ENCODE measurements at regions not wholly inside any gene's neighbourhood (a gene's known extent, or its start where the extent isn't known, plus 50 kb on each side); places are given as distances from the start of the nearest gene placed in this dataset.

DNA sequence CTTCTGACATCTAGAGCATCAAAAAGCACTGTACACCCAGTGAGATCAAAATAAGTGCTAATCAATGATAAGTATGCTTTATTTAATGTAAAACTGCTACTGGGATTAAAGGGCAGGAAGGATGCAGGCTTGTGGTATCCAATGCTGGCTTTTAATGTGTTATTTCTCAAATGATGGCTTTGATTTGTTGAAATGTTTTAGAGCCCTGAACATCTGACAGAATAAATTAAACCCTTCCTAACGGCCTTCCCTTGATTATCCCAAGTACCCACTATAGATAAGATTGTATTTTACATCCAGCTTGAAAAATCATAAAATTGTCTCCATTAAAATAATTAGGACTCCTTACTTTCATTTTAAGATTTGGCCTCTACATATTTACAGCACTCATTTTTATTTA, 382.9 kb downstream of the HNRNPD start:
- no peak for DNase-seq

- no peak for DNase-seq
Observed at GRCh38 chr4:81990211-81990610, 383.6 kb downstream of the HNRNPD start.

DNA sequence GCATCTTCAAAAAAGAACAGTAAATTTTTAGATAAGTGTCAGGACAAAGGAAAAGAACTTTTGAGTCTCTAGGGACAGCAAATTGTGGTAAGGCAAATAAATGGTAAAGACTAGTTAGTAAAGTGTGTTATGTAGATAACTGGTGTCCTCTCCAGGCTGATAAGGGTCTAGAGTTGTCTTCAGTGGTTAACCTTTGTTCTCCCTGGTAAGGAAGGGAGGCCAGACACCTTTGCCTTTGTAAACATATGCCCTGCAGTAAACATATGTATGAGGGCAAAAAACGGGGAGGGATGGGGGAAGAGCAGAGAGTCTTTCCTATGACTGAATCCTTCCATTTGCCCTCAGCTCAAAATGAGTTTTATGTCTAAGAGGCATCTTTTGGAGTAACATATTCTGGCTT, 384.6 kb downstream of the HNRNPD start:
- no peak for DNase-seq

DNA sequence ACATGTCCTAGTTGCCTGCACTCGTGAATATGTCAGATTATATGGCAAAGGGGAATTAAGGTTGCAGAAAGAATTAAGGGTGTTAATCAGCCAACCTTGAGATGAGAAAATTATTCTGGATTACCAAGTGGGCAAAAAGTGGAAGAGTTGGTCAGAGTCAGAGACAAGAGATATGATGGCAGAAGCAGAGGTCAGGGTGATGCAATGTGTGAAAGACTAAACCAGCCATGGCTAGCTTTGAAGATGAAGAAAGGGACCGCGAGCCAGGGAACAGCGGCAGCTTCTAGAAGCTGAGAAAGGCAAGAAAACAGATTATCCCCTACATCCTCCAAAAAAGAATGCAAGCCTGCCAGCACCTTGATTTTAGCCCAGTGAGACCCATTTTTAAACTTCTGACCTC, 385.6 kb downstream of the HNRNPD start:
- no peak for DNase-seq

DNA sequence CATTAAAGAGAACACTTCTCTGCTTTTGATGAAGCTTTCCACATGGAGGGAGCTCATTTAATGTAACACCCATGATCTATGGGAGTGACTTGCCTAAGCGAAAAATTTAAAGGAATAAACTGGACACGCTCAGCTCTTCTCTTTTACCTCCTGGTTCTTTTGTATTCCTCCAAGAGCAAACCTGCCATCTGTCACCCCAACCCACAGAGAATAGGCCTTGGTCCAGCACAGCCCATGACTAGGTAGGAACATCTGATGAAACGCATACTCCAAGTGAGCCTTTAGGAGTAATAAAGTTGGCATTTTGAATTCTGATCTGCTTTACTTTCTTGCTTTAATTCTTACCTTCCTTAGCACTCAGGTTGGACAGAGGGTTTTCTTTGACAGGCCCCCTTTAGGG, 389.0 kb downstream of the HNRNPD start:
- no peak for DNase-seq

- no peak for DNase-seq
Observed at GRCh38 chr4:81982846-81983540, 390.8 kb downstream of the HNRNPD start.

DNA sequence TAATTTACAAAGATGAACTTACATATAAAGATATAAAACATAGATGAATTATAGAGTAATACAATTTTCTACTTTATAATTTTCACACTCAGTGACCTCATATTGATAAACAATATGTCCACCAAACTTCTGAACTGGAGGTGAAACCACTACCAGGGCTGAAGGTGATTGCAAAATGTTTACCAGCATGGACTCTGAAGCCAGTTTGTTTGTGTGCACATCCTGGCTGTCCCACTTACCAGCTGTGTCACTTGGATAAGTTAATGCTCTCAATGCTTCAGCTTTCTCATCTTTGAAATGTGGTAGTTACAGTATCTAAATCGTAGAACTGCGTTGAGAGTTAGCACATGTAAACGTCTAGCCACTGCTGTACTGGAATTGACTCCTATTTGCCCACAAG, 392.6 kb downstream of the HNRNPD start:
- no peak for DNase-seq

DNA sequence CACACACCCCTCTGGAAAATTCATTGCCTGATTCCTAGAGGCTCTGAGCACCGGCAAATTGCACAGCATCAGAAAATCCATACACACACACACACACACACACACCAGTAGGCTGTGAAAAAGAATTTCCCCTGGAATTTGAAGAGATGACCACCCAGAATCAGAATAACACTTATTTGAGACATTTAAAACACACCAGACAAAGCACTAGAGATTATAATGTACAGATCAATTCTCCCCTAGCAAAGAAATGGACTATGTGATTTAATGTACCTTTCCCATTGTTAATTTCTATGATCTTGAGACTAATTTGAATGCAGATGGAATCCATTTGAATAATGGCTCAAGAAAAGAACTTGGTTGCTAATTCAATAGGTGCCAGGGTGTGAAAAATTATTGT, 399.3 kb downstream of the HNRNPD start:
- no peak for DNase-seq

- DNase-seq = no peak
Observed at GRCh38 chr4:81971637-81972381, 402.0 kb downstream of the HNRNPD start.

DNA sequence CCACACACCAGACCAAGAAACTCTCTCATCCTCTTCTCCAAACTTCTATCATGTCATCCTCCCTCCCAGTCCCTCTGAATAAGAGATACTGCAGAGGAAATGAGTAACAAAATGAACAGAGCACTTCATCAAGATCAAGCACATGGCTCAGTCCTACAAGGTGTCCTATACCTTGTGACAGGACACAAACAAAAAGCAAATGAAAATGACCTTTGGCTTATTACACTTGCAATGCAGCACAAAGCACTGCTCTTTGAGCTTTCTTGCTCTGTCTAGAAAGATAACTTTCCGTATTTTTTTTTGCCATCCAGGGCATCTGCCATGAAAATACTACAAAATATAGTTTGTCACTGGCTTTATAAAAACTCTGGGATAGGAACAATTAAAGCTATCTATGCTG, 402.7 kb downstream of the HNRNPD start:
- no peak for DNase-seq

GRCh38 chr4:81970454-81970853, 403.3 kb downstream of the HNRNPD start:
- DNase-seq = no peak

GRCh38 chr4:81966676-81967075, 407.1 kb downstream of the HNRNPD start:
- DNase-seq = no peak

DNA sequence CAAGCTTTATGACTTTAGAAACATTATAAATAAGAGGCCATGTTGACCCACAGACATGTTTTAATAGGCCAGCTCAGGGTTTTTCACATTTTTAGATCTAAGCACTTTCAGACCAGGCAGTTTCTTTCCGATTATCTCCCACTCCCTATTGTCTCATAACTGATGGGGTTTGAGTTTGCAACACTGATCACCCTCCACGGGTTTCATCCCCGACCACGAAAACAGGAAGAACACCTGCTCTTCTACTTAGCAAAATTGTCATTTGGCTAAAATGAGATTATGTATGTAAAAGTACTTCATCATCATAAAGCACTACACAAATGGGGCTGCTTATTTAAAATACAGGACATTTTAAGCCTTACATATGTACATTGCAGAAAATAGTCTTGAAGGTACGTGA, 407.9 kb downstream of the HNRNPD start:
- DNase-seq = no peak

DNA sequence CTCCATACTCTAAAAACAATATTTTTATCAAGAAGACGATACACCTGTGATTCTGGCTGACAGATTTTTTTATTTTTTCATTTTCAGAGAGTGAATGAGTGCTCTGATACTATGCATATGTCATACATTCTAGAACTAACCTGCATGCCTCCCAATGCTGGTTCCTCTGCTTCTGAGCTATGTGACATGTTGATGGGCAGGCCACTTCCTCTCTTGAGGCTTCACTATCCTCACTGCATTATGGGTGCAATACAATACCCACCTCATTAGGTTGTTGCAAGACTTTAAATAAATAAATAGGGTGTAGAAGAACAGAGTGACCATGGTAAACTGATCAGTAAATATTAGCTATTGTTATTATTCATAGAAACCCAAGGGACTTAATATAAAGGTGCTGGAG, 408.3 kb downstream of the HNRNPD start:
- DNase-seq = no peak

DNA sequence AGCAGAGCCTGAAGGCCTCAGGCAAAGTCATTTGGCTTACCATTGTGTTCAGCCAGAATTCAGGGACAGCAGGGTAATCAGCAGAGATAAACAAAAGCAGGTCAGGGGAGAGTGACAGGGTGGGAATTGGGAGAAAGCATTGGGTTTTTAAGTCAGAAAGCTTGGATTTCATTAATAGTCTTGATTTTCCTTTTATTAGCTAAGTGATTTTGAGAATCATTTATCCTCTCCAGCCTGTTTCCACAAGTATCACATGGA, 410.1 kb downstream of the HNRNPD start:
- no peak for DNase-seq

DNA sequence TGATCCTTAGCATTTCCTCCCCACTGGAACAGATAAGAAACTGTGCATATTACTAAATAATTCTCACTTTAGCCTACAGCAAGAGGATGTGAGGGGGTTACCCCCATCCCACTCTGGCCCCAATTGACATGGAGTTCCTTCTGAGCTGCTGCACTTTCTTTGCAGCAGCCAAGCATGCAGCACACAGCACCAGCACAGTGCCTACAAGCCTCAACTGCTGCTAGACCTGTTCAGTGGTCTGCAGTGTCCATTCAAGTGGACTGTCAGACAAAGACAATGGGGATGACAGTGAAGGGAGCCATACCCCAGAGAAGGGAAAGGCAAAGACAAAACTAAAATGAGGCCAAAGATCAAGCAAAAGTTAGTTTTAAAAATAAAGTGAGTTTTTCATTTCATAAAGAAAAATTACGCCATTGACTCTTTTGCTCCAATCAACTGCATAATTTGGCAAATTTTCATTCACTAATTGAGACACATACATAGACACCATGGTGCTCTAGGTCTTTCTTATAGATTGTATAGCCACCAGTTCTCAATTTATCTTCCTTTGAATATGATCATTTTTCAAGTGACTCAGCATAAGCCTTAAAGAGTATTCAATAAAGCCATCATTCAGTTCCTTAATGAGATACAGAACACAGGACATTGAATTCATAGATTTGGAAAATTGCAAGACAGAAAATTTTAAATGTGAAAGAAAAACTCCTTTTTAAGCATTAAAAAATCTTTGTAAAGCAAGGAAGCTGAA, 410.6 kb downstream of the HNRNPD start:
- no peak for DNase-seq

GRCh38 chr4:81960961-81961360, 412.8 kb downstream of the HNRNPD start:
- DNase-seq = no peak

DNA sequence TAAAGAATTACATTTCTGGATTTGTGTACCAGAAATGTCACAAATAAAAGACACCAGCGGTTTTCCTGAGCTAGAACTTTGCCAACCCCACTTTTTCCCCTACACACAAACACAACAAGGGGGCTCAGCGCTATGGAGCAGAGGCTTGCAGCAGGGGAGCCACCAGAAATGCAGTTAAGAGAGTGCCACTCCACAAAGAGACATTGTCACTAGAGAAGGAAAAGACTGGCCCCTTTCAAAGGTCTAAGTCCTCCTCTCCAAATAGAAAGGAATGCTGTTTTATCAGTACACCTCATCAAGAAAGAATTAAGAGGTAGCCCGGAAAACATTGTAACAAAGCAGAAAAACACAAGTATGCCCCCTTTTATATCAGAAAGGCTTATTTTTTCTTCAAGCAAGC, 419.5 kb downstream of the HNRNPD start:
- DNase-seq = no peak

- no peak for DNase-seq
Observed at GRCh38 chr4:81951891-81952455, 421.8 kb downstream of the HNRNPD start.

DNA sequence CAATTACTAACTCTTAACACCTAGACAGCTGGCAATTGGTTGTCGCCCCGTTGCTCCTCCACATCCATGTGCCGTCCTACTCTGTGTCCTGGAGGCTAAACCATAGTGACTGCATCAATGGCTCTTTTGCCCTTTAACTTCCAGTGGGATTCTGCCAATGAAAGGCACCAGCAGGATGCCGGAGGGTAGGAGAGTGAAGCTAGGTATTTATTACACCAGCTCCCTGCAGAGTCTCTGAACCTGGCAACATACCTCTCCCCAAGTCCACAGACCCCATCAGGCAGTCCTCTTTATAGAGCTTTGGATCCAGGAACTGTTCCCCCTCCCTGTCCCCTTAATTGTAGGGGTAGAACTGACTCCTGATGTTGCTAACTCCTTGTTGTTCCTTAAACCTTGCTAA, 426.8 kb downstream of the HNRNPD start:
- no peak for DNase-seq

GRCh38 chr4:81930506-81931238, 443.1 kb downstream of the HNRNPD start:
- DNase-seq = no peak

- no peak for DNase-seq
Observed at GRCh38 chr4:81923140-81923539, 450.7 kb downstream of the HNRNPD start.

DNA sequence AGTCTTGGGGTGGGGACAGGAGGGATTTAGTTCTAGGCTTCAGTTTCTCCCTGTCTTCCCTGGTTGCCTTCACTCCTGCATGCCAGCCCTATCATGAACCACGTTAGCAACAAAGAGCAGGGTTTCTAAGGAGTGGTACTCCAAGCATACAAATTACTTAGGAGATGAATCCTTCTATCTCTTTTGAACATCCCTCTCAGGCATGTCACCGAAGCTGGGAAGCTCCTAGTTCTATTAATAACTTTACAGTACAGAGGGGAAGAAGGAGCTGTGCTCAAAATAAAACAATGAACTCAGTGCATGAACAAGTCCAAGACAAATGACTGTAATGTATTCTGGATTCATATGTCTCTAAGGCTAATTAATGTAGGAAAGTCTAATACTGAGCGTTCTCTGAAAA, 450.6 kb upstream of the RASGEF1B start:
- no peak for DNase-seq

All from fibroblast of skin of right quadriceps (primary cell).